GM18502 (cell line): ENCODE measurements at regions not wholly inside any gene's neighbourhood (a gene's known extent, or its start where the extent isn't known, plus 50 kb on each side); places are given as distances from the start of the nearest gene placed in this dataset.

Experiments used
- ATAC-seq: cut with Tn5 transposase; IDR thresholded peaks from one replicate; pipeline ENCODE4 v1.9.1; 2021; ENCODE audit warnings: mild to moderate bottlenecking; ENCODE audit not compliant: unreplicated experiment, poor library complexity

DNA sequence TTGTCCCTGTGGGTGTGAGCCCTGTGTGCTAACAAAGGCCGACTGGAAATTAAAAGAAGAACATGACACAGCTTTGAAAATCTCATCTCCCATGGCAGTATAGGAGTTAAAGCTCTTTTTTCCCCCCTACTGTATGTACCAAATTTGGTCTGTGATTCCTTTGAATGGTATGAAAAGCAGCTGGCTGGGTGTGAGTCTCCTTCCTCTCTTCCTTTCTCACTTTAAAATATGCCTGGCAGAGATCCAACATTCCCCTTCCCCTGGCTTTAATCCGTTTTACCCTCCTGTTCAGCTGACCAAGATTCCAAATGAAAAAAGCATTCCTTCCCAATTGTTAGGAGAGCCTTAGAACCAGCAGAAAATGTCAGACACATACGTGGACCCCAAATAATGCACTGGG is 225.0 kb upstream of the CELF2 start:
- ATAC-seq = no peak

DNA sequence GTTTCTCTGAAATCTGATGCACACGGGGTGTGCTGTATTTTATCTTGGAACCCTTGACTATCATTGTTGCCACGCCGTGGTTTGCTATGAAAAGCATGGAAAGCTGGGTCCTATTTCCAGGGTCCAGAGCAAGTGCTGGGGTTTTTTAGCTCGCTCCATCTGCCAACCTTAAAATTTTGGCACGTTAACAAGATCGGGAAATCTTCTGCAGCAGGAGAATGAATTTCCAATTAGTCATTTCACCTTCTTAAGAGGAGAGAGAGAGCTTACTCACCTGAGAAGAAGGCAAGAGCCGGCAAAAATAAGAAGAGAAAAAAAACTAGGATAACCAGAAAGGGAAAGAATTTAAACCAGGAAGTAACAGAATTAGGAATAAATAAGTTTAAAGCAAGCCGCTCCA is 223.6 kb upstream of the CELF2 start:
- no peak for ATAC-seq

DNA sequence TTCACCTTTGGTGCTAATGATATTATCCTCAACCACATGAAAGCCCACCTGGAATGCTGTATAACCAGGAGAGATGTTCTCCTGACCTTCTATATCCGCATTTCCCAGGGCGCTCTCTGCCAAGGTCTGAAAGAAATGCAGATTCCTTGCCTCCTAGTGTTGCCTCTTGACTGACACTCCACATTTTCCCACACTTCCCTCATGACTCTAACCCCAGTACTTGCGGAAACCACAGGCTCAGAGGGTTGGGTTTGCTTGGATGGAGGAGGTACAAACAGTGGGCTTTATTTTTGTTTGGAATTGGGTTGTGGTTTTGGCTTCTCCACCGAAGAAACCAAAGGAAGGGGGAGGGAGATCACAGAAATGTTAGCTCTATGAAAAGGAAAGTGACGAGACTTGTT is 222.9 kb upstream of the CELF2 start:
- ATAC-seq = no peak

DNA sequence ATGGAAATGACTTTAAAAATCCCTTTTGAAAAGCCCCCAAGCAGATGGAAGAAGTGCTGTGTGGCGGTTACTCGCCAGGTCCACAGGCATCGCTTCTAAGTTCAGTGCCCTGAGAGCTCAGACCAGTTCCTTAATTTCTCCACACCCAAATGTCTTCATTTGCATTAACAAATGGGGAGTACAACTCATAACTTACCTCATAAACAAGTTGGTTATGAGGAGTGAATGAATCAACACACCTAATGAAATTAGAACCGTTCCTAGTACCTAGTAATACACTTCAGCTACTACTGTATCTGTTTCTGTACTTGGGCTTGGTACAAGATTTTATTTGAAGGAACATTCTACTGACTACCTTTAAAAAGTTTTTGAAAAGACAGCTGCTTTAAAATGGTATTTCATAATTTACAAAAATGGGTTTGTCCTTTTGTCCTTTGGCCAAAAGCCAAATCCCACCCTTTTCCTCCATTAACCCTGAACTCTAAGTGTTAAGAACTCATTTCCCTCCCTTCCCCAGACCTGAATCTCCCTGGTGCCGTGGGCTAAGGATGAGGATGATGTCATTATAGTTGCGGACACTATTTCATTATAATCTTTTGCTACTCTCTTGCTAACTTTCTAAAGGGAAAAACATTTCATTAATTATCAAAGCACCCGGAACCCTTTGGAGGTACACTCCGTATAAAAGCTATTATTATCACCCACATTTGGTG is 221.5 kb upstream of the CELF2 start:
- ATAC-seq = no peak

DNA sequence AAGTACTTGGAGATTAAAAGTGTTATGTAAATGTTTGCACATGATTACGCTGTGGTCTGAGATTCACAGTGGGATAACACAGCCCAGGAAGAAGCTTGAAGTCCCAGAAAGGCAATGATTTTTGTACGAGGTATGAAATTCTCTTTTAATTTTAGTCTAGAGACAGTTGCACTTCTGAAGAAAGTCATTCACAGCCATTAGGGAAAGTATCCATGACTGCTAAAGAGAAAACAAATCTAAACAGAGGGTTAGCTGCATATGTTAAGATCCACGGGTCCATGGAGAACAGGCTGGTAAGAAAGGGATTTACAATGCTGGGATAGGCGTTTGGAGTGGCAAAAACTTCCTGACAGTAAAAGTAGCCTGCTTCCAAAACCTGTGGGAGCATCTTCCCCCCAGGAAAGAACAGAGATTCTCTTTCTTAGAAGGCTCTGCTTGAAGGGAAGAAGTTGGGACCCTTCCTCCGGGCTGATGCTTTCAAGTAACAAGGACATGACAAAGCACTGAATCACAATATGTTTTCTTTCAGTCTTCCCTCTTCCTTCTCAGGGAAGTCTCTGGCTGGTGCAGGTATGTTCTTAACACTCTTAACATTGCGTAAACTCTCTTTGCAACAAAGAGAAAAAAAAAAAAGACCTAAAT is 220.8 kb upstream of the CELF2 start:
- ATAC-seq = no peak

DNA sequence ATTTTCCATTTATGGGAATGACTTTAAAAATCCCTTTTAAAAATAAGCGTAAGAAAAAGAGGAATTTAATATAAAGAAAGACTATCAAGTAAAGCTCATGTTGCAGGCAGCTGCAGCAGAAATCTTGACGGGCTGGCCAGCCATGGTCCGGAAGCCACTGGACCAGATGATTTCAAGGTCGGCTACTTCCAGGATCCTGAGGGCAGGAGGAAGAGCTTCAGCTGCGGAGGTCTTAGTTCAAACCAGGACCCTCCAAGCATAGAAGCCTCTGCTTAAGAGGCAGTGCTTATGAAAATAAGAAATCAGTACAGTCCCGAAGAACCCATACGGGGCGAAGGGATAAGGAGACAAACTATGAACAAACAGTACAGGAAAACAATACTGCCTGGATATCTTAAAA is 220.2 kb upstream of the CELF2 start:
- ATAC-seq = no peak

DNA sequence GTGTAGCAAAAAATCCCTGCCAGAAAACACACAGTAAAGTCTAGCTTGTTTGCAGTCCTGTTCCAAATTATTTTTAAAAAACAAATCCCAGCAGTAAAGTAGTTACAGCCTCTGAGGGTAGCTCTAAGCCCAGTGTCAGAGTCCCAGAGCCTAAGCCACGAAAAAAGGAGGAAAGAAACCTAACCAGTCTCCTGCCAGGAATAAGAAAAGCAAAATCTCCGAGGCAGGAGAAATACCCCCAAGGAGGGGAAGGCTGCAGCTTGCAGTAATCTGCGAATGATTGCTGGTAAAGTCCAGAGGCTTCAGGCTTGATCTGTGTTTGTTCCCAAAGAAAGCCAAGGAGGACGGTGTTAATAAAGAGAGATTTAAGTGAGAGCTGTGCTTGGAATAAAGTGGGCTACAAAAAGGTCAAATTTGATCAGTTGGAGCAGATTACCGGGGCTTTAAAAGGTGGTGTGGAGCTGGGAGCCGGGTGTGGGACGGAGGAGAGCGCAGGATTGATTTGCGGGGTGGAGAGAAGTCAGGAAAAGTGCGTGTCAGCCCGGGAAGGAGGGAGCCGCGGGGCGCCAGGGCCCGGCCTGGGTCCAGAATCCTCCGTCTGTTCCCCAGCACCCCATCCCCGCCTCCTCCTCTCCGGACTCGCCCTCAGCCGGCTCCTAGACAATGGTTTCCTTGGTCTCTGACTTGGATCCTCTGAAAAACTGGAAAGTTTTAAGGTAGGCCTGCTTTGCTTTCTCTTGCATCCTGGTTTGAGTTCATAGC is 219.4 kb upstream of the CELF2 start:
- ATAC-seq = no peak

DNA sequence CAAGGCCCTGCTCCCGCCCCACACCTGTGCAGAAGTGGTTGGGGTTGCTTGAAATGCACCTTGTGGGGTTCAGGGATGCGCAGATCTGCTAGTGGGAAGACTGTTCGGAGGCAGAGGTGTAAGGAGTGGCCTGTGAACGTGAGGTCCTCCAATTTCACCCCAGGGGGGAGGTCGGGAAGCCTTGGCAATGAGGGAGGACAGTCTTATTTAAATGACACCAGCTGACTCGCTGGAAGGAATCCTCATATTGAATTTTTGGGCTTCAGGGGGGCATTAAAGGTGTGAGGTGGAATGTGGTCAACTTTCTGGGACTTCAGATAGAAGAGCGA is 218.8 kb upstream of the CELF2 start:
- no peak for ATAC-seq

DNA sequence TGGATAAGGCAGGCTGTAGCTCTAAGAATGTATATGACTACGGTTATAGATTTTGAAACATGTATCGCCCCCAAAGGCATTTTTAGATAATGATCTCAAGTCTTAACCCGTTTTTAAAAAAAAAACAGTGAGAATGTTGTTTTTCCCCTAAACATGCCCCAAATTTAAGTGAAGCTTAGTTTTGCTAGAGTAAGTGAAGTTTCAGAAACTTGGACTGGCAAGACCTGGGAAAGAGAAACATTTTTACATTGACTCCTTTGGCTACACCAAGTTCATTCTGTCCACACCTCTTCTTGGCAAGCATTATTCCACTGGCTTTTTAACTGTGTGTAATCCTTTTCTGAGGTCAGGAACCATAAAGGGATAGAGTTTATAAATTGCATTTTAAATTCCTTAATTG is 216.7 kb upstream of the CELF2 start:
- ATAC-seq = no peak

DNA sequence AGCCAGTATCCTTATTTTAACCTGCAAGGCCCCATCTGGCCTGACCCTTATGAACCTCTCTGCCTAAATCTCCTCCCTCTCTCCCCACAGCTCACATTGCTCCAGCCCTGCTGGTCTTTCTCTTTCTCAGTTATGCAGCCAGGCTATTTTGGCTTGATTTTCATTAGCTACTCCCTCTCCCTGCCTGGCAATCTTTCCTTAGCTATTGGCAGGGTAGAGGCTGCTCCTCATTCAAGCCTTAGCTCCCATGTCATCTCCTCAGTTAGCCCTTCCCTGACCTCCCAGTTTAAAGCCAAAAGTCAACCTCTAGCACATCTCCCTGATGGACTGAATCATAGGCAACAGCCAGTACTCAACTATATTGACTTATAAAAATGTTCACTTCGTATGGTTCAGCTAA is 214.4 kb upstream of the CELF2 start:
- ATAC-seq = no peak

DNA sequence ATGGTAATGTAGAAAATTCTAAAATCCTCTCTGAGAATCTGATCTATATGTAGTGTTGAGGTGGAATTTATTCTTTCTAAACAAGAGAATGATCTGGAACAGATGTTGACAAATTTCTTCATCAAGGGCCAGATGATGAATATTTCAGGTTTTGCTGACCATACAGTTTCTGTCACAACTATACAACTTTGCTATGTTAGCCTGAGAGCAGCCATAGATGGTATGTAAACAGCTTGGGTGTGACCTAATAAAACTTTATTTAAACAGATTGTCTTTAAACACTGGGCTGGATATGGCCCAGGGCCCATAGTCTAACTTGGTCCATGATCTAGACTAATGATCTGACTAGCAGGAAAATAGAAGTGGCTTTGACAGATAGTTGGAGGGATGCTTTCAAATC is 213.6 kb upstream of the CELF2 start:
- ATAC-seq = no peak

DNA sequence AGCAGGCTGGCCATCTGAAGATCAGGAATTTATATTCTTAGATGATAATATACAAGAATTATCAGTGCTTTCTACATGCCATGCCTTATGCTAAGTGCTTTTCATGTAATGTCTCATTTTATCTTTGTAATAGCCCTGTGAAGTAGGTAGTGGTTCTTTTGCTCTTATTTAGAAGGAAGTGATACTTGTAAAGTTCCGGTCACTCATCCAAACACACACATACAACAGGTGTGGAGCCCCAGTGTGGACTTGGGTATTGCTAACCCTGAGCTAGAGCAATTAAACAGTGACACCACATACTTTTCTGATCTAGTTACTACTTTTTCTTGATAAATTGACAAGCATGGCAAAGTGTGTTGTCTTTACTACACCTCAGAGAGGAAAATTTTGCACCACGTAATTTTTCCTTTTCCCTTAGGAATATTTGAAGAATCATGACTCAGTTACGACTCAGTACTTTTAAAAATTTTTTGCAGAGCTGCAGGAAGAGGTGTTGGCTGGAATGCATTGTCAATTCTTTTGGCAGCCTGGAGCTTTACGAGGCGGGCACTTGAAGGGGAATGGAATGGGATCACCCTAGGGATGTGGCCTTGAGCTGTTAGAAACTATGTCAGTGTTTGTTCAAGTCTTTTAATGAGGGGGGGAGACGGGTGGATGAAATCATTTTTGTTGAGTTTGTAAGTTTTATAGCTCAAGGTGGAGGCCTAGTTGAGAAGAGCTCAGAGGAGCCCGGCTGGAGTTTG is 212.5 kb upstream of the CELF2 start:
- no peak for ATAC-seq

DNA sequence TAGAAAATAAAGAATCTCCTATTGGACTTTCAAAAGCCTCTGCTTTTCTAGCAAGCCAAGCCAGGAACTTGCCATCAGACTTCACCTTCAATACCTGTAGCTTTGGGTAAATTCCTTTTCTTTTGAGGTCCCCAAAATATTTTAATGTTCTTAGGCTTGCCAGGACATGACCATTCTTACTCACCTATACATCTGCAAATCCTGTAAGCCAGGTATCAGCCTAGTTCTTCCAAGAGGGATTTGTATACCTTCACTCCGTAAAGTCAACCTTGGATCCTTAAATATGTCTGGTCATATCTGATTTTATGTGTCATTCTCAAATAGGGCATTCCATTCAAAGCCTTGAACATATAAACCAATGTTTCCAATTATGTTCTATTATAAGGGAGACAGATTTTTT is 210.6 kb upstream of the CELF2 start:
- ATAC-seq = no peak

DNA sequence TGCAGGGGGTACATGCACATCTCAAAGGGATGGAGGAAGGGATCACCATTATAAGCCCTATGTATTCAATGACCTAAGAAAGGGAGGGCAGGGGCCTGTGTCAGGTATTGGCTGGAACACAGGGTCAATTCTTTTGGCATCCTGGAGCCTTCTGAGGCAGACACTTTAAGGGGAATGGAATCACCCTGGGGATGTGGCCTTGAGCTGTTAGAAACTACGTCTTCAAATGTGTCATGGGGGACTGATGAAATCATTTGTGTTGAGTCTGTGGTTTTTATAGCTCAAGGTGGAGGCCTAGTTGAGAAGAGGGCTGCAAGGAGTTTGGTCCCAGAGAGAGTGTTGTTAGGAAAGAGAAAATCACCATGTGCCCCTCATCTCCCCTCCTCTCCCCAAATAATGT is 206.1 kb upstream of the CELF2 start:
- no peak for ATAC-seq

DNA sequence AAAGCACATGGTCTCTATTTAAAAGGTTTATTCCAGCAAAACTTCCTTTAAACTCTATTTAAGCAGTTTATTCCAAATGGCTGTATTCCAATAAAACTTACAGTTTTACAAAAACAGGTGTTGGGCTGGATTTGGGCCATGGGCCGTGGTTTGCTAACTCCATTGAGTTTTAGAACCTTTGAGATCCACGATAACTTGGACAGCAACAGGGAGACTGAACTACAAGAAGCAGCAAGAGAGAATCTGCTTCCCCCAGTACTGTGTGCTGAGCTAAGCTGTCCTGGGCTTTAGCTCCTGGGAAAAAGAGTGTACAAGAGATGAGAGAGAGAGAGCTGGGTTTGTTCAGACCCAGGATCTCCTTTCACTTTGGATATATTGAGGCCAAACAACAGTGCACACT is 204.0 kb upstream of the CELF2 start:
- ATAC-seq = no peak

DNA sequence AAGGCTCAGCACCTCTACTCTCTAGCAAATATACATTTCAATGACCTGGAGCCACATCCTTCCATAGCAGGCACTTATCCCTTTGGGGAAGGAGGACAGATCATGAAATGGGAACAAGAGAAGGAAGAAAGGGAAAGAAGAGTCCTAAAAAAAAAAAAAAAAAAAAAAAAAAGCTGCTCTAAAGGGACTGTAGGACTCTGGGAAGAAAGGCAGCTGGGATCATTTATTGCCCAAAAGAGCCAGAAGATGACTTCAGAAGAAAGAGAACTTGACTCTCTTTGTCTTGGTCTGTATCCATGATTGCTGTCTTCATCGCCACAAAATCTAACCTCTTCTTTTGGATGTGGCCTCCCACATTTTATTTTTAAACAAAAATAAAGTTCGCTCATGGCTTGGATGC is 203.6 kb upstream of the CELF2 start:
- no peak for ATAC-seq

DNA sequence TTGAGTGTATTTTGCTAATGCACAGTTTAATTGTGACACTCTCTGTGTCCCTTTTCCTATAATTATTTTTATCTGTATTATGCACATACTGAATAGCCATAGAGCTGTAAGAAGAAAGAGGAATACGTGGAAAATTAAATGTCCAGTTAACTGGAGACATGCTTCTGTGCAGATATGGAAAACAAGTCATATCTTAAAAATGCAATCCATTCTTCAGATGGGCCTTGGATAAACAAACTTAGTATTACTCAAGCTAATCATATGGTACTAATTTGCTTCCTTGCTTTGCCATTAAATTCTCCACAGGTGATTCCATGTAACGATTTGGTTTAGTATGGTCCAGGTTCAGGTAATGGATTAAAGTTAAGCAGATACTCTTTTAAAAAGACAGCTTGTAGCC is 201.2 kb upstream of the CELF2 start:
- no peak for ATAC-seq

DNA sequence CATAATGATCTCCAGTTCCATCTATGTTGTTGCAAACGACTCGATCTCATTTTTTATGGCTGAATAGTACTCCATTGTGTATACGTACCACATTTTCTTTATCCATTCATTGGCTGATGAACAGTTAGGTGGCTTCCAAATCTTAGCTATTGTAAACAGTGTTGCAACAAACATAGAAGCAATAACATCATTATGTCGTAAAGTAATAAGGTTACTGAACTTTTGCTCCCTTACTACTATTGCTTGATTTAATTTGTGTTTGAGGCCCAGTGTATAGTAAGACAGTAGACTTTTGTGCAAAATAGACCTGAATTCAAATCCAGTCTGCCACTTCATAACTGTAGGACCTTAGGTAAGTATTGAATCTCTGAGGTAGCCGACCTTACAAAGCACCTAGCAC is 200.1 kb upstream of the CELF2 start:
- ATAC-seq = no peak

DNA sequence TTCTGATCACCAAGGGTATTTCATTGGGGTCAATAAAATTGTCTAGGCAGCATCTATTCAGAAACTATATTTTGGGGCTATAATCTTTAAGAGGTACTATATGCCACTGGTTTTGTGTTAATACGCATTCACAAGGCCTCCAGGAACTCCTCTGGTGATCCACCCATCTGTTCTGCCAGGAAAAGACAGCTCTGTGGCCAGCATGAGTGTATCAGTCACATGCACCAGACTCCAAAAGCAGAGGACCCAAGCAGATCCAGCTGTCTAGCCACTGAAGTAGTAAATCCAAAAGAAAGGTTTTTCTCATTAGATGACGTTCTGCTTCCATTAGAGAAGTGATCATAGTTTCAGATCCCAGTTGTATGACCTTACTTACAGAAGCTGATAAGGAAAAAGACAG is 199.6 kb upstream of the CELF2 start:
- no peak for ATAC-seq

DNA sequence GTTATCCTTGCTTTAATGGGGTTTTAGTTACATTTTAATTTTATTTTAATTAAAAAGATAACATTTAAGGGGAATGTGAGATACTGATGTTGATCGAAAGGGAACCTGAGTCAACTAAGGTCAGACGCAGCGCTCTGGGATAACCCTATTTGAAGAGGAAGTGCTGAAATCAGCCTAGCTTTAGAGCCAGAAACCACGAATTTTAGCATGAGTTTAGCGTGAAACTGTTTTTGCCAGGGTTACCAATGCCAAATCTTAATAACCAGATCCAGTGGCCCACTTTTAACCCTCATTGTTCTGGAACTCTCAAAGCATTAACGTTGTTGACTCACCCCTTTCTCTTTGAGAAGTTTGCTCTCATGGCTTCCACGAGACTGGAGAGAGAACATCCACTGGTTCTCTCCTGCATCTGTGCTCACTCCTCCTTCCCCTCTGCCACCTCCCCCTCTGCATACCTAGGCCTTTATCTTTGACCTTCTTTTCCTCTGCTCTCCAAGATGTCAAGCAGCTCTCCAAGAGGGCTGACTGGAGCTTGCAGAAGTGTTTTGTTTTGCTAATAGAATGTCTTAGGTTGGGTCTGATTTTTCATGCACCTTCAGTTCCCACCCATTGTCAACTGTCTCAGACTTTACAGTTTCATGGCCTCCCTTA is 198.3 kb upstream of the CELF2 start:
- no peak for ATAC-seq

DNA sequence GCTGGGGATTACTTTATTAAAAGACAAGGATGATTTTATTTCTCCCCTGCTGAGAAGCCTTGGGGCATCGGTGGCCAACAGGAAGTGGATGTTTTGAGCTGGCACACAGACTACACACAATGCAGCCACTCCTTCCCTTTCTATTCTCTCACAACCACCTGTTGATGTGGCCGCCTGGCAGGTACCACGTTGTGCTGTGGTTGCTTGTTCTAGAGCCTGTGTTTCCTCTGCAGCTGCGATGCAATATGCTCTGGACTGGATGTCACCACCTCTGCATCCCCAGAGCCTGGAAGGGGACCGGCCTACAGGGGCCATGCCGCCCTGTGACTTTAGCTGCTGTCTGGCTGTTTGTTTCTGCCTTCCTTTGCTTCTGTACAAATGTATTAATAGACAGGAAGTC is 195.7 kb upstream of the CELF2 start:
- no peak for ATAC-seq
